Heart left ventricle (tissue), 16 donors: ENCODE measurements at regions not wholly inside any gene's neighbourhood (a gene's known extent, or its start where the extent isn't known, plus 50 kb on each side); places are given as distances from the start of the nearest gene placed in this dataset.

ENCODE experiments used
- ATAC-seq, 4 donors: fragments of 200-7000 bp; cut with Tn5 transposase; one replicate each; pipeline ENCODE4 v1.9.1; 2020 to 2022; ENCODE audit warnings: moderate library complexity in 4 of 4, mild to moderate bottlenecking in 3 of 4, moderate number of reproducible peaks in 1 of 4
- DNase-seq, 5 donors: peaks; one replicate each; pipeline ENCODE4 v3.0.0-alpha.2; 2020
- H3K27ac ChIP-seq, 12 donors: fragments of 200-600 bp; sonication (generic) in 4 of 12; one replicate each; pipeline versions ENCODE4 v1.5.0 to v1.8.0; 2016 to 2022; ENCODE audit warnings: mild to moderate bottlenecking in 2 of 12
- H3K27me3 ChIP-seq, 9 donors: fragments of 200-600 bp; sonication (generic) in 2 of 9; one replicate each; pipeline versions ENCODE4 v1.5.1 to v1.8.0; 2016 to 2022; ENCODE audit warnings: mild to moderate bottlenecking in 3 of 9
- H3K36me3 ChIP-seq, 9 donors: fragments of 200-600 bp; sonication (generic) in 2 of 9; one replicate each; pipeline versions ENCODE4 v1.5.0 to v1.8.0; 2018 to 2022; ENCODE audit warnings: mild to moderate bottlenecking in 2 of 9
- H3K4me1 ChIP-seq, 12 donors: fragments of 200-600 bp; sonication (generic) in 4 of 12; one replicate each; pipeline versions ENCODE4 v1.5.0 to v1.8.0; 2016 to 2022; ENCODE audit warnings: mild to moderate bottlenecking in 3 of 12
- H3K4me3 ChIP-seq, 12 donors: fragments of 200-600 bp; sonication (generic) in 4 of 12; one replicate each; pipeline versions ENCODE4 v1.5.0 to v1.8.0; 2017 to 2022; ENCODE audit warnings: mild to moderate bottlenecking in 9 of 12, moderate library complexity in 4 of 12
- H3K9me3 ChIP-seq, 12 donors: fragments of 200-600 bp; sonication (generic) in 4 of 12; one replicate each; pipeline versions ENCODE4 v1.5.0 to v1.8.0; 2016 to 2022; ENCODE audit warnings: mild to moderate bottlenecking in 1 of 12
- POLR2A ChIP-seq, 2 donors: fragments of 450-650 bp; IDR thresholded peaks; one replicate each; pipeline ENCODE4 v1.6.1; 2017; ENCODE audit warnings: antibody characterized with exemption in 2 of 2, mild to moderate bottlenecking in 2 of 2, moderate library complexity in 2 of 2
- WGBS, 4 donors: extraction: QIAGEN DNeasy Blood & Tissue Kit in 2 of 4; methylation state at CpG; one replicate each; pipeline versions ENCODE4 v1.1.5 to v1.1.7; 2013 to 2018; 5-methylcytosine and 5-hydroxymethylcytosine counted together
- intact Hi-C, 10 donors: fragments of 100-400 bp; cut with DNase I; formaldehyde crosslinking; loops; one replicate each; pipeline versions ENCODE4 v1.11.1 to v1.14.2; 2022
- TF ChIP-seq, protein P1 (sequence below), 12 donors: fragments of 200-600 bp; sonication (generic) in 4 of 12; IDR thresholded peaks; one replicate each; pipeline versions ENCODE4 v1.5.0 to v1.8.0; 2018 to 2022; ENCODE audit warnings: antibody characterized with exemption in 12 of 12, mild to moderate bottlenecking in 5 of 12
- donor health status: ischemic (EF 13 %, LVEDD 7.1; RV severe dilation, severe dysfunction).
- donor health status: healthy with polysubstance abuse.
- donor health status: DM: no; HTN: yes; CAD: no.
- donor health status: DM: no; HTN: no; CAD: no.
- donor health status: ischemic (EF 25% LVEDD 6.9; RV normal size, moderate dysfunction).
- donor health status: ischemic (EF 25% LVEDD 5.7; RV mildly dilated, moderate dysfunction).
- donor health status: healthy.
- donor health status: DM: yes; HTN: yes; CAD: no.
- donor health status: ischemic (EF 35%, LVEDD 5.7; RV mildly dilated, moderate dysfunction).
- donor health status: nonischemic (EF 11% LVEDD 7.7; RV severe dilation, severe dysfunction).
- donor health status: DM: yes; HTN: yes; CAD: no.
- donor health status: PGD.
- donor health status: ischemic (EF 29% LVEDD 5.4; RV normal size, mild dysfunction).
- donor health status: nonischemic (EF 23%, LVEDD 6.1; RV moderate dilation, normal function).

DNA sequence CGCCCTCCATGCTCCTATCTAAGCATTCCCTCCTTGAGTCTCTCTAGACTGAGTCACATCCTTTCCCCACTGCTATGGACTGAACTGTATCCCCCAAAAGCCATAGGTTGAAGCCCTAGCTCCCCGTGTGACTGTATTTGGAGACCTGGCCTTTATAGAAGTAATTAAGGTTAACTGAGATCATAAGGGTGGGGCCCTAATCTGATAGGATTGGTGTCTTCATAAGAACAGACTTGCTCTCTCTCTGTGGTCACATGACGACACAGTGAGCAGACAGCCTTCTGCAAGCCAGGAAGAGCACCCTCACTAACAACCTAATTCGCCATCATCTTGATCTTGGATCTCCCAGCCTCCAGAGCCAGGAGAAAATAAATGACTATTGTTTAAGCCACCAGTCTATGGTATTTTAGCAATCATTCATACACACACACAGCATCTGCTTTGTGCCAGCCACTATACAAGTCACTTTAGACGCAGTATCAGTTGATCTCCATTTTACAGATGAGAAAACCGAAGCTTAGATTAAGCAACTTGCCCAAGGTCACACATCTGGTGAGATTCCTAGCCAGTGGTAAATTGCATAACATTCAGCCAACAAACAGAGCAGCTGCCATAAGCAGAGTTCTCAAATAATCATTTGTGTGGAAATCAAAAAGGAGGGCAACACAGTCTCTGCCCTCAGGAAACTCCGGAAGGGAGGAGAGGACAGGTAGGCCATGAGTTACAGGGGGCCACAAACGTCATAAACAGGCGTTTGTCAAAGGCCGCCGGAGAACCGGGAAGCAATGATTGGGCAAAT is 66.3 kb upstream of the HES1 start:
- 93 to 96% (median 95%) methylated on average over 12 of the region's 12 CpGs for WGBS, 4 donors
- Histone ChIP-seq H3K4me1 (peaks cover 3 to 23% (median 16%) of the 10 kb centered on the region in 12 donors), H3K9me3 (peaks cover 0 to 30% (median 0%) of the 10 kb centered on the region in 12 donors), H3K4me3 (no peak overlapping the region), H3K27ac (peak overlapping the region in 5 of 12 donors; percentile 84 to 97 (median 94)), H3K36me3 (no peaks in the 10 kb centered on the region), H3K27me3 (peaks cover 0 to 26% (median 0%) of the 10 kb centered on the region in 9 donors)
- no peak for ATAC-seq
- intact Hi-C loops = loop anchor here (2.0 to 10.0 kb wide), 11 partner anchors 63 to 285 kb away; partner anchors contain the start of gene HES1 (in 1 of the 10)
- no peak for TF ChIP-seq POLR2A (IDR thresholded peaks at IDR 0.05)
- TF ChIP-seq, protein P1, sequence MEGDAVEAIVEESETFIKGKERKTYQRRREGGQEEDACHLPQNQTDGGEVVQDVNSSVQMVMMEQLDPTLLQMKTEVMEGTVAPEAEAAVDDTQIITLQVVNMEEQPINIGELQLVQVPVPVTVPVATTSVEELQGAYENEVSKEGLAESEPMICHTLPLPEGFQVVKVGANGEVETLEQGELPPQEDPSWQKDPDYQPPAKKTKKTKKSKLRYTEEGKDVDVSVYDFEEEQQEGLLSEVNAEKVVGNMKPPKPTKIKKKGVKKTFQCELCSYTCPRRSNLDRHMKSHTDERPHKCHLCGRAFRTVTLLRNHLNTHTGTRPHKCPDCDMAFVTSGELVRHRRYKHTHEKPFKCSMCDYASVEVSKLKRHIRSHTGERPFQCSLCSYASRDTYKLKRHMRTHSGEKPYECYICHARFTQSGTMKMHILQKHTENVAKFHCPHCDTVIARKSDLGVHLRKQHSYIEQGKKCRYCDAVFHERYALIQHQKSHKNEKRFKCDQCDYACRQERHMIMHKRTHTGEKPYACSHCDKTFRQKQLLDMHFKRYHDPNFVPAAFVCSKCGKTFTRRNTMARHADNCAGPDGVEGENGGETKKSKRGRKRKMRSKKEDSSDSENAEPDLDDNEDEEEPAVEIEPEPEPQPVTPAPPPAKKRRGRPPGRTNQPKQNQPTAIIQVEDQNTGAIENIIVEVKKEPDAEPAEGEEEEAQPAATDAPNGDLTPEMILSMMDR (IDR thresholded peaks at IDR 0.05) = no peak
- no peak for DNase-seq

DNA sequence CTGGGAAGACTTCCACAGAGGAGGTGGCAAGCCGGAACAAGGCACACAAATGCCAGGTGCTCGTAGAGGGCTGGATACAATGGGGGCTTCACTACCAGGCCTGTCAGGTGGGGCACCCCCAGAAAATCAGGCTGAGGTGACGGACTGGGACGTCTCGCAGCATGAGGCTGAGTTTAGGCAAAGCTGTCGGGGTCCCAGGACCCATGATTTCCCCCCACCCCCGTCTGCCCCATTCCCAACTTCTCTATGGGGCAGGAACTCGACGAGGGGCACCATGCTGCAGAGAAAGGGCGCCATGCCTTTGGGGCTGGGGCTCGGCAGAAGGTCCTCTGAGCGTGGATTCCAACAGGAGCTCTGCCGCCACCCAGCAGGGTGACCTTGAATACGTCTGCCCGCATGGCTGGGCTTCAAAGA is 65.7 kb upstream of the HES1 start:
- intact Hi-C loops = loop anchor here (2.0 to 10.0 kb wide), 11 partner anchors 62 to 285 kb away; partner anchors contain the start of gene HES1 (in 1 of the 10)
- DNase-seq (no peak), ATAC-seq (peak in 1 of 4 donors; percentile 19)
- TF ChIP-seq POLR2A (IDR thresholded peaks at IDR 0.05) = no peak
- TF ChIP-seq, protein P1 (IDR thresholded peaks at IDR 0.05) = no peak
- Histone ChIP-seq H3K4me1 (peaks cover 3 to 23% (median 16%) of the 10 kb centered on the region in 12 donors), H3K4me3 (peak overlapping the region in 11 of 12 donors; percentile 8 to 64 (median 55)), H3K36me3 (no peaks in the 10 kb centered on the region), H3K27me3 (peaks cover 0 to 28% (median 0%) of the 10 kb centered on the region in 9 donors), H3K9me3 (peaks cover 0 to 30% (median 0%) of the 10 kb centered on the region in 12 donors), H3K27ac (peak overlapping the region in 11 of 12 donors; percentile 67 to 97 (median 86))
- 69 to 82% (median 71%) methylated on average over 10 to 15 of the region's 15 CpGs for WGBS, 4 donors

DNA sequence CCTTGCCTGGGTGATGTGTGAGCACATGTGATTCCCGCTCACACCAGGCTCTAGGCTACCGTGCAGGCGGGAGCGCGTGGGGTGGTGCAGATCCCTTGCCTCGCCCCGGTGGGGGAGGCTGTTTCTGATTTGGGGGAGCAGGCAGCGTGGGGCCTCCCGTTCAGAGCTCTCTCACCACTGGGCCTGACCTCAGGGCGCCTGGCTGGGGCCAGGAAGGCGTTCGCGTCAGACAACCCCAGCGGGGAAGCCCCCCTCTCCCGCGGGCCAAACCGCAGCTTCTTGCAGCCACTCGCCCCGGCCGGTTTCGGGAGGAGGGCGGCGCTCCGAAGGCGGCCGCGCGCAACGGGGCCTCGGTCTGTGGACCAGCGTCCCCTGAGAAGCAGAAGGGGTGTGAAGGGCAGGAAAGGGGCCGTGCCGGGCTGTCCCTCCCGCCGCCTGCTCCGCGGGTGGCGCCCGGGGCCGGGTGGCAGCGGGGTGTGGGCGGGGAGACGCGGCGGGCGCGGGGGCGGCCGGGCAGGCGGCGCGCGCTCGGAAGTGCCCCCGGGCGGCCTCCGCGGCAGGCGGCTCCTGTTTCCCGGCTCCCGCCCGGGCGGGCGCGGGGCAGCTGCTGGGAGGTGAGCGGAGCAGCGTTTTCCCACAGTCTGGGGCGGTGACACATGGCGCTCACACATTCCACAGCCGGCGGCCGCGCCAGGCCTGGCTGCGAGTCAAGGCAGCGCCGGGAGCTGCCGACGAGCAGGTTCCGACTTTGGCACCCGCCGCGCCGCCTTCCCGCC is 65.1 kb upstream of the HES1 start:
- DNase-seq (peak; percentile 88 to 93 (median 93)), ATAC-seq (peak; percentile 89 to 92 (median 92))
- H3K4me3 ChIP-seq = peak overlapping the region; percentile 8 to 64 (median 53)
- peak overlapping the region; percentile 67 to 97 (median 86) for H3K27ac ChIP-seq
- peaks cover 3 to 23% (median 15%) of the 10 kb centered on the region in 12 donors for H3K4me1 ChIP-seq
- H3K36me3 ChIP-seq = no peaks in the 10 kb centered on the region
- TF ChIP-seq, protein P1 (IDR thresholded peaks at IDR 0.05) = no peak
- no peak for TF ChIP-seq POLR2A (IDR thresholded peaks at IDR 0.05)
- intact Hi-C loops = loop anchor here (1.0 to 10.0 kb wide), 13 partner anchors 61 to 286 kb away; partner anchors contain the start of gene HES1 (in 1 of the 10)
- H3K9me3 ChIP-seq = peaks cover 0 to 30% (median 0%) of the 10 kb centered on the region in 12 donors
- peaks cover 0 to 29% (median 0%) of the 10 kb centered on the region in 9 donors for H3K27me3 ChIP-seq
- 1 to 15% (median 1%) methylated on average over 9 to 84 of the region's 84 CpGs for WGBS, 4 donors
